Activated CD4-positive, alpha-beta T cell treated with anti-CD3 and anti-CD28 coated beads, Interleukin-2, amount 50 U/mL, for 1 hour (primary cell): ENCODE measurements at regions not wholly inside any gene's neighbourhood (a gene's known extent, or its start where the extent isn't known, plus 50 kb on each side); places are given as distances from the start of the nearest gene placed in this dataset.

Experiments
- DNase-seq: peaks from one replicate; pipeline ENCODE4 v3.0.0-alpha.2; 2020

DNA sequence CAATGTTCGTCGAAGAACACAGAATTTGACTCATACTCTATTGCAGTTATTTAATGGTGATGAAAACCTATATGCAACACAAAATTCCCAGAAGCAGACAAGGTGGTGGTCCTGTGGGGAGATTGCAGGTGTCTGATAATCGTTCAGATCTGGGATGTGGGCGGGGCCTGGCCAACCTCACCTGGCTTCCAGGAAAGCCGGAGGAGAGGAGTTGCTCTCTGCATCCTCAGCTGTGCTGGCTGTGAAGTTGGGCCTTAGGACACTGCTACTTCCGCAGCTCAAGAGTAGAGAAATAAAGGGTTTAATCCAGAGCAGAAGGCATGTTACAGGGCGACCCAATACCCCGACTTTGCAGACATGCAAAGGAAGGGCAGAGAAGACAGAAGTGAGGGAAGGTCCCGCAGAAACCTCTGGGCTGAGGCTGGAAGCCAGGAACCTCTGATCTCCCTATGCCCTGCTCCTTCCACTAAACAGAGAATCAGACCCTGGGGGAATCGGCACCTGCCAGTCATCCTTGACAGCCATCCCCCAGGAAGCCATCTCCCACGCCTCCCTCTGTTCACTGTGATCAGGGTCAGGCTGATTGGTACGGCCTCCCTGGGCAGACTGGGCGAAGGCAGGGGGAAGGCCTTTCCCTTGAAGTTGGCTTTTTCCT lies 590.3 kb downstream of the AJAP1 start:
- DNase-seq, result no peak

- DNase-seq, result no peak
These were observed 588.4 kb downstream of the AJAP1 start for GRCh38 chr1:5242850-5243249.

DNA sequence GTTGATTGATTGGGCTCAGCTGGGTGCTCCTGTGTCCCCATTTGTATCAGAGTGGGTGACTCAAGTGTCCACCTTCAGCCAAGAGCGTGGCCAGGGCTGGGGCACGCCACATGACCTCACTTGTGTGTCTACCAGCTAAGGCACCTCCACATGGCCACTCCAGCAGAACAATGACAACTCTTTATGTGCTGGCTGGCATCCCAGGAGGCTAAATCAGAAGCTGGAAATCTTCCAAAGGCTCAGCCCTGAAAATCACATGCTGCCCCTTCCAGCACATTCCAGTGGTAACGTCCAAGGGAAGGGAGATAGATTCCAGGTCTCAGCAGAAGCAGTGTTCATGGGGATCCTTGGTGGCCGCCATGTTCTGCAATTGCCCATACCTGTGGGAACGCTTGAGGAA lies 585.5 kb downstream of the AJAP1 start:
- DNase-seq, result no peak

DNA sequence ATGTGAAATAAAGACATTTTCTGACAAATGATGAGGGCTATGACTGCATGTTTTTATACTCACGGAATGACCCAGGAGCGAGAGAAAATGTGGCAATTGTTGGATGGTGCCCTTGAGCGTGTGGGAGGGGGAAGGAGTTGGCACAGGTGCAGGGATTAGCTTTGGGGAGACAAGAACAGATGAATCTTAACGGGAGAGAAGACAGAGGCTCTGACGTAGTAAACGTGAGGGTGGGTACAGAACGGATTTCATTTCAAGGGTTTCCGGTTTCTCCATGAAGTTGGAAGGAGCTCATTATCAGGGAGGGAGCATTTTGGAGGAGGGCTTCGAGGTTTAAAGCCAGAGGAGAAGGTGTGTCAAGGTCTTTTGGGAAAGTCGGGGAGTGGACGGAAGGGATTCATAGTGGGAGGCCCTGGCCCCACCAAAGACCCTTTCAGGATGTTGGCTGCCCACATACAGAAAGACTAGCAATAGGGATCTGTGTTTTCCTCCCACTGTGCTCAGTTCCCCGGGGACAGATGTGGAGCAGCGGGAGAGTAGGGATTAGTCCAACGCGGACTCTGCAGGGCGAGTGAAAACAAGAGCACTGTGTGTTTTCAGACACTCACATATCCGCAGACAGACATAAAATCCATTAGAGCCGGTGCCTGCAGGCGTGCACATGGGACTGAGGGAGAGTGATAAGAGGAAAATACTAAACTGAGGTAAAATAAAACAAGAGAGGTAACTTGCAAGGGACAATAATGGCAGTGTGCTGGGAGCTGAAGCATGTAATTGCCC lies 584.1 kb downstream of the AJAP1 start:
- DNase-seq, result no peak

DNA sequence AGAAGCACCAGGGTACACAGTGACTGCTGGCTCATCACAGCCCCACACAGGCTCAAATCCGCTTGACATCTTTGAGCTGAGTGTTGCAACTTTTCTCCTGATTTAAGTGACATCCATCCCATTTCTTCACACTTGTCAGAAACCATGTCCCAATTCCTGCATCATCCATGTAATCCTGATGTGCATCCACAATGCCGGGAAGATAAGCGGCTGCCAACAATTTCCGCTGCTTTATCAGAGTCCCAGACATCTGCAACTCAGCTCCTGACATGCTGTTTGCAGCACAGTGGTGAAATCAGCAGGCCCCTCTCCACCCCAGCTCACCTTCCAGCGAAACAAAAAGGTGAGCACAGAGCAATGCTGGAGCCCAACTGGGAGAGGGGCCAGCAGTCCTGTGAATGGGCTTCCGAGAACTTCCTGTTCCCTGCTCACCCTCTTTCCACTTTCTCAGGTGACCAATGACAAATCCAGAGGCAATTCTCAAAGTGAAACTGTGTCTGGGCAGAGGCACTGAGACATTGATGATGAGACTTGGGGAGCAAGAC lies 581.0 kb downstream of the AJAP1 start:
- no peak for DNase-seq

DNA sequence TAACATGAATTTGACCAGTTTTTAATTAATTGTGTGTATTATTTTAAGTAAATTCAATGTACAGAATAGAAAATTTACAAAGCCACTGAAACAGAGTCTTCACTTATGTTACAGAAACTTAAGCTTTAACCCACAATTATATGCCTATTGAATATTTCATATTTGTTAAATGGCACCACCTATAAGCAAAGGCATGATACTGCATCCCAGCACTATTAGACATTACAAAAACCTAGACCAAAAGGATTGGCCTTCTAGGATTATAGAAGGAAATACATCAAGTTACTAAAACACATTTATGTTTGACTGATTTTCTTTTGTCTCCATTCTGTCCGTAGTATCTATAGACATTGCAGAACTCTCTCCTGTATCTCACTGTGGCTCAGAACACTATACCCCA lies 578.1 kb downstream of the AJAP1 start:
- no peak for DNase-seq

DNA sequence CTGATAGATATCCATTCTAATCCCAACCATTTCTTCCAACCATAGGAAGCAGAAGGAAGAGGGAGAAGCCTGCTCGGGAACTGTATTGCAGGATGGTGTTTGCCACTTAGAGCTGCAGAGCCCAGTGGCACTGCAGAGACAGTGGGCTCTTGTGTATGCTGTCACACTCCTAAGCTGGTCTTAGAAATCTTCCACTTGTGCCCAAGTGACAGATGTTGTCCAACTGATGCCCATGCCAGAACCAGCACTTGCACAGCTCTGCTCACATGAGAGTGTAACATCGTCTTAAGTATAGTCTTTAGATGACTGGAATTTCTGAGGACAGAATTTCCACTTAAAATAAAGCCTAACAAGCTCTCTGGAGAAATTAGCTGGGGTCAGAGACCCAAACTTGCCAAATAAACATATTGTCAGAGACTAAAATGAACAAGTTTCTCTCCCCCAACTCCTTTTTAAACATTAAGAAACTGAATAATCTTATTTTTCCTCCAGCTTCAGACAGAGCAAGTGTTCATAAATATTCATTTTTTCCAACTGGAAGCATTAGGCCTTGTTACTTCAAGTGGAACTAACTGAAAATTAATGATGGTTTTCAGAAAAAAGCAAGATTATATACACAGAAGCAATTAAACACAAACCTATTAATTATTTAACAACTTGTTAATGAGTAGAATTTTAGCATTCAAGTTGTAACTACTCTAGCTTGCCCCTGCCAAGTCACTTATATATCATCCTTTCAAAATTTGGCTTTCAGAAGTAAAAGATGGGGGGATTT lies 577.3 kb downstream of the AJAP1 start:
- no peak for DNase-seq

- no peak for DNase-seq
These were observed 572.7 kb downstream of the AJAP1 start for GRCh38 chr1:5227114-5227513.

- no peak for DNase-seq
These were observed 571.6 kb downstream of the AJAP1 start for GRCh38 chr1:5225707-5226704.

- no peak for DNase-seq
These were observed 568.8 kb downstream of the AJAP1 start for GRCh38 chr1:5223206-5223605.

DNA sequence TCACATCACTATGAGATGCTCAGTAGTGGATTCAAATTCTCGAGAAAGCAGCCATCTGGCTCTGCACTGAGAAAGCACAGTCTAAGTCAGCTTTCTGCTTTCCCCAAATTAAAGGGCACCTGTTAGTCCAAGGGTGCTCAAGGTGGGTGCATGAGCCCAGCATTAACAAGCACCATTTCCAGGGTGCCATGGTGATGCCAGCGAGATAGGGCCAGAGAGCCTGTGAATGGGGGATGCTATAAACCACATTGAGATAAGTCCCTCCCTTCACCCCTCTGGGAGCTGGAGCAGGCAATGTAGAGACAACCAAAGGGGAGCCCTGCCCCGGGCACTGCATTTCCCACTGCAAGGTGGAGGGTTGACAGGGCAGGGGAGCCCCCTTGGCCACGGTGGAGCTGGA lies 568.2 kb downstream of the AJAP1 start:
- DNase-seq, result no peak

DNA sequence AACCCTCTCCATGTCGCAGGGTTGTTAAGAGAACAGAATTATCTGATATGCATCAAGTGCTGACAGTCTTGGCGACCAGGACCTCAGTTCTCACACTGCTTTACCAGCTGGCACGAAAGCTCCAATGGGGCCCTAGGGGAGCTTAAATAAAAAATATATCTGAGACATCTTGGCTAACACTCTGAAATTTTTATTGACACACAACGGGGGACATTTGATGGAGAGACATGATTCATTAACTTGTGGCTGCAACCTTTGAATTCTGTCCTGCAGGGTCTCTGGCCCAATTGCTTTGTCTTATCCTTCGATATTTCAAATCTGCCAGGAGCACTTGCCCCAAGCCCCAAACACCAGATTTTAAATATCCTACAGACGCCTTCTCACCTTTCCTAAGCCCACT lies 567.0 kb downstream of the AJAP1 start:
- no peak for DNase-seq

GRCh38 chr1:5220821-5221220 lies 566.4 kb downstream of the AJAP1 start:
- DNase-seq, result no peak

- no peak for DNase-seq
These were observed 566.0 kb downstream of the AJAP1 start for GRCh38 chr1:5220421-5220820.

DNA sequence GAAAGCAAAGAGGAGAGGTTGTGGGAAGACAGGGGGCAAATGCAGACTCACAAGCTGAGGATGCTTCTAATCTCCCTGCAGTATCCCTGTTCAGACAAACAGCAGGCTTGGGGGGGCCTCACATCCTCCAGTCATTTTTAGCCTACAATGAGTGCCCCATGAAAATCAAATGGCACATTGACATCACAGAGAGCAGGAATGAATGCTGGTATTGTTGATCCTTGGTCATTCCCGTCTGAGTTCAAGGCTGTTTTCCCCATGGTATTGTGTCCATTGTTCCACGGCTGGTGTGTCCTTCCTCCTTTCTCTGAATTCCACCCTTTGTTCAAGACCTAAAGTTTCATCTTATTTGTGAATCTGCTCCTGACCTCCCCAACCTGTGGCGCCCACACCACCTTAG lies 545.6 kb downstream of the AJAP1 start:
- no peak for DNase-seq

DNA sequence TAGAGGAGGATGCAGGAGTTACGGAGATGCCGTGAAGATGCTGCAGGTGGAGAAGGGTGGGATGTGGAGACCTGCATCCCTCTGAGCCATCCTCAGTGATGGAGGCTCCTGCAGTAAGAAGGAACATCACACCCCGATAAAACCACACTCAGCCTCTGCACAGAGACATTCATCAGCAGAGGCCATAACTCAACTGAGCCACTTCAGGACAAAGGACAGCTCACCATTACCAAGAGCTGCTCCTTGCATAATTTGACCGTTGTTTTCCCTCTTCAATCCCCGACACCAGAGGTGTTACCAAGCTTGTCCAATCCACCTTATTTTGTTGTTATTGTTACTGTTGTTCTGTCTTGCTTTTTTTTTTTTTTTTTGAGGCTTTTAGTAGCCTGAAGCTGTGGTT lies 543.9 kb downstream of the AJAP1 start:
- DNase-seq, result no peak

- DNase-seq, result no peak
These were observed 537.1 kb downstream of the AJAP1 start for GRCh38 chr1:5191470-5191869.

DNA sequence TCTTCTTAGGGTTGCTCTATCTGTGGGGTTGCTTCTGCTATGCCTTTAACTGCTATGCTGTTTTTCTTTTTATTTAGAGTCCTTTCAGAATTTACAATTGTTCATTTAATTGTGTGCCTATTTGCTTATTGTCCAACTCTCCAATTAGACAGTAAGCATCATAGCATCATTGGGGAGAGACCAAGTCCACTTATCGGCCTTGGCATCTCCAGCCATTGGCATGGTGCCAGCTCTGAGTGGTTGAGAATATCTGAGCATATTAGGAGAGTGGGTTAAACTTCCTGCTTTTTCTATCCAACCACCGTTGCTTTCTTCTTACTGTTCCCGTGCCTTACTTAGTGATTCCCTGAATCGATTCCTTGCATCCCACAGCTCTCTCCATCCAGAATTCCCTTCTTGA lies 535.0 kb downstream of the AJAP1 start:
- DNase-seq, result no peak

GRCh38 chr1:5165762-5166161 lies 511.4 kb downstream of the AJAP1 start:
- DNase-seq, result no peak

- no peak for DNase-seq
These were observed 509.7 kb downstream of the AJAP1 start for GRCh38 chr1:5164158-5164557.

GRCh38 chr1:5161372-5161771 lies 507.0 kb downstream of the AJAP1 start:
- DNase-seq, result no peak

DNA sequence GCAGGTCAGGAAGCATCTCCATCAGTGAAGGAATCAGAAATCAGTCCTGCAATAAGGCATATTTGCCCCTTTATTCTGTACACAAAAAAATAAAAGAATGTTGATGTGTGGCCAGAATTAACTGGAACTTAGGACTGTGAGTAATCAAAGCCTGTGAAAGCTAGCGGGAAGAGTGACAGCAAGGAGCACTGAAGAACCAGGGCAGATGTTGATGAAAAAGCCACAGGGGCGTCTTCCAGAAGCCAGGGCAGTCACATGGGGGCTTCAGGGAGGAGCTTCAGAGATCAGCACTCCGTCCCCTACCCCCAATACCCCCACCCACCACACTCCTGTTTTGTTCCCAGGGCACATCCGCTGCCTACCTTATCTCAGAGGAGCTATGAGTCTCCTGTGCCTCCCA lies 502.8 kb downstream of the AJAP1 start:
- no peak for DNase-seq
